COLO829 (cell line): ENCODE measurements at regions not wholly inside any gene's neighbourhood (a gene's known extent, or its start where the extent isn't known, plus 50 kb on each side); places are given as distances from the start of the nearest gene placed in this dataset.

Source experiments
- DNase-seq: peaks from one replicate; pipeline ENCODE4 v3.0.0; 2012; ENCODE audit warnings: low spot score

GRCh38 chr15:91737151-91737818 is 116.2 kb upstream of the SLCO3A1 start:
- DNase-seq = no peak

- DNase-seq = no peak
Observed at GRCh38 chr15:91741986-91742385, 111.5 kb upstream of the SLCO3A1 start.

GRCh38 chr15:91751611-91752010 is 101.9 kb upstream of the SLCO3A1 start:
- no peak for DNase-seq

GRCh38 chr15:91752081-91752785 is 101.3 kb upstream of the SLCO3A1 start:
- DNase-seq = no peak

GRCh38 chr15:91759560-91759959 is 93.9 kb upstream of the SLCO3A1 start:
- DNase-seq = no peak

- DNase-seq = no peak
Observed at GRCh38 chr15:91765660-91766059, 87.8 kb upstream of the SLCO3A1 start.

- DNase-seq = no peak
Observed at GRCh38 chr15:91769476-91769875, 84.0 kb upstream of the SLCO3A1 start.

GRCh38 chr15:91769894-91770293 is 83.6 kb upstream of the SLCO3A1 start:
- DNase-seq = no peak

GRCh38 chr15:91776104-91776503 is 77.4 kb upstream of the SLCO3A1 start:
- DNase-seq = no peak

GRCh38 chr15:91779960-91780359 is 73.5 kb upstream of the SLCO3A1 start:
- DNase-seq = no peak

GRCh38 chr15:91780387-91780786 is 73.1 kb upstream of the SLCO3A1 start:
- DNase-seq = no peak

GRCh38 chr15:91782221-91782620 is 71.3 kb upstream of the SLCO3A1 start:
- DNase-seq = no peak

- no peak for DNase-seq
Observed at GRCh38 chr15:91783008-91783407, 70.5 kb upstream of the SLCO3A1 start.

GRCh38 chr15:91783451-91783850 is 70.1 kb upstream of the SLCO3A1 start:
- no peak for DNase-seq

GRCh38 chr15:91784973-91785709 is 68.4 kb upstream of the SLCO3A1 start:
- no peak for DNase-seq

GRCh38 chr15:91787198-91787597 is 66.3 kb upstream of the SLCO3A1 start:
- no peak for DNase-seq

GRCh38 chr15:91789136-91789535 is 64.4 kb upstream of the SLCO3A1 start:
- no peak for DNase-seq

GRCh38 chr15:91790836-91791235 is 62.7 kb upstream of the SLCO3A1 start:
- DNase-seq = no peak

- no peak for DNase-seq
Observed at GRCh38 chr15:91793771-91794170, 59.7 kb upstream of the SLCO3A1 start.

- DNase-seq = no peak
Observed at GRCh38 chr15:91795235-91795634, 58.3 kb upstream of the SLCO3A1 start.

- no peak for DNase-seq
Observed at GRCh38 chr15:91801836-91802534, 51.5 kb upstream of the SLCO3A1 start.

GRCh38 chr15:91803260-91803659 is 50.2 kb upstream of the SLCO3A1 start:
- DNase-seq = no peak
